Loucy (cell line): ENCODE measurements at regions not wholly inside any gene's neighbourhood (a gene's known extent, or its start where the extent isn't known, plus 50 kb on each side); places are given as distances from the start of the nearest gene placed in this dataset.

Experiments used
- H2AFZ ChIP-seq: fragments of 200-600 bp; sonication (generic); 2 replicates; pipeline ENCODE4 v1.6.0; 2016; ENCODE audit warnings: antibody characterized with exemption, mild to moderate bottlenecking, low read length, moderate library complexity
- H3F3A ChIP-seq: fragments of 200-600 bp; 2 replicates; pipeline ENCODE4 v1.6.0; 2016; ENCODE audit warnings: antibody characterized with exemption, low read depth, mild to moderate bottlenecking
- H3K27me3 ChIP-seq: fragments of 200-600 bp; sonication (generic); 2 replicates; pipeline ENCODE4 v1.6.1; 2014; ENCODE audit warnings: low read length, mild to moderate bottlenecking; ENCODE audit not compliant: insufficient read depth, poor library complexity, severe bottlenecking
- H3K36me3 ChIP-seq: fragments of 200-600 bp; sonication (generic); 2 replicates; pipeline ENCODE4 v1.6.1; 2016; ENCODE audit warnings: low read length; ENCODE audit not compliant: insufficient read depth
- H3K4me1 ChIP-seq: fragments of 200-600 bp; sonication (generic); 2 replicates; pipeline ENCODE4 v1.5.1; 2014; ENCODE audit warnings: low read length, mild to moderate bottlenecking; ENCODE audit not compliant: insufficient read depth, poor library complexity, severe bottlenecking
- H3K4me2 ChIP-seq: fragments of 200-600 bp; sonication (generic); 2 replicates; pipeline ENCODE4 v1.6.0; 2014; ENCODE audit warnings: antibody characterized with exemption, low read length, low read depth, mild to moderate bottlenecking; ENCODE audit not compliant: poor library complexity, severe bottlenecking
- H3K4me3 ChIP-seq: fragments of 200-600 bp; sonication (generic); 2 replicates; pipeline ENCODE4 v1.5.1; 2014; ENCODE audit warnings: low read length, mild to moderate bottlenecking, mixed read lengths; ENCODE audit not compliant: poor library complexity, severe bottlenecking
- H3K79me2 ChIP-seq: fragments of 200-600 bp; sonication (generic); 2 replicates; pipeline ENCODE4 v1.6.1; 2014; ENCODE audit warnings: low read length; ENCODE audit not compliant: insufficient read depth
- H3K9ac ChIP-seq: fragments of 200-600 bp; sonication (generic); 2 replicates; pipeline ENCODE4 v1.6.0; 2014; ENCODE audit warnings: mild to moderate bottlenecking, low read depth, low read length, moderate library complexity; ENCODE audit not compliant: poor library complexity, severe bottlenecking
- H3K9me2 ChIP-seq: fragments of 200-600 bp; sonication (generic); replicated peaks from 2 replicates; pipeline ENCODE4 v1.6.1; 2016; ENCODE audit warnings: low read depth, low read length, mixed read lengths
- H3K9me3 ChIP-seq: fragments of 200-600 bp; sonication (generic); 2 replicates; pipeline ENCODE4 v1.6.1; 2014; ENCODE audit warnings: mild to moderate bottlenecking, antibody characterized with exemption, low read length, low read depth; ENCODE audit not compliant: insufficient read depth
- H4K20me1 ChIP-seq: fragments of 200-600 bp; sonication (generic); 2 replicates; pipeline ENCODE4 v1.6.0; 2014; ENCODE audit warnings: antibody characterized with exemption, low read length, mild to moderate bottlenecking; ENCODE audit not compliant: insufficient read depth, poor library complexity, severe bottlenecking
- EZH2phosphoT487 ChIP-seq: fragments of 200-600 bp; IDR thresholded peaks from 2 replicates; pipeline ENCODE4 v1.6.1; 2018; ENCODE audit warnings: antibody characterized with exemption, mild to moderate bottlenecking, moderate library complexity, borderline replicate concordance
- TF ChIP-seq, protein P1 (sequence below): fragments of 200-600 bp; sonication (generic); conservative IDR thresholded peaks from 2 replicates; pipeline ENCODE4 v1.5.1; 2014; ENCODE audit warnings: mild to moderate bottlenecking, antibody characterized with exemption, low read length

DNA sequence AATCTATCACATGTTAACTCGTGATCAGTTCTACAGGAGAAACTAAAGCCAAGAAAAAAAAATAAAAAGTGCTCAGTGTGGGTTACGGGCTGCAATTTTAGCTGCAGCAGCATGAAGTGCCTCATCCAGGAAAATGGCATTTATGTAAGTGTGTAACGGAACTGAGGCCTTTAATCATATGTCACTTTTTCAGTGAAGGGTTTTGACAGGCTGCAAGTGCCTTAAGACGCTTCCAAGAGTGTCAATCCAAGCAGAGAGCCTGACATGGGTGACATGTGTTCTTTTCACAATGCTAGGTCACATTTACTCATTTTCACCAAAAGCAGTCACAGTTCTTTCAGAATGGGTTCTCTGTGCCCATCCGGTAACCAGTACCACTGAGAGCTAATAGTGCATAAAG is 604.6 kb downstream of the RAB28 start:
- Histone ChIP-seq H3K4me3 (no peak overlapping the region), H3K9me2 (no peaks in the 10 kb centered on the region), H3K9ac (no peak overlapping the region), H2AFZ (no peak overlapping the region), H3K4me1 (no peaks in the 10 kb centered on the region), H3K9me3 (no peaks in the 10 kb centered on the region), H3K4me2 (no peak overlapping the region), H3K36me3 (no peaks in the 10 kb centered on the region), H3F3A (no peaks in the 10 kb centered on the region), H3K79me2 (no peaks in the 10 kb centered on the region), H3K27me3 (no peaks in the 10 kb centered on the region), H4K20me1 (no peaks in the 10 kb centered on the region)
- TF ChIP-seq, protein P1, sequence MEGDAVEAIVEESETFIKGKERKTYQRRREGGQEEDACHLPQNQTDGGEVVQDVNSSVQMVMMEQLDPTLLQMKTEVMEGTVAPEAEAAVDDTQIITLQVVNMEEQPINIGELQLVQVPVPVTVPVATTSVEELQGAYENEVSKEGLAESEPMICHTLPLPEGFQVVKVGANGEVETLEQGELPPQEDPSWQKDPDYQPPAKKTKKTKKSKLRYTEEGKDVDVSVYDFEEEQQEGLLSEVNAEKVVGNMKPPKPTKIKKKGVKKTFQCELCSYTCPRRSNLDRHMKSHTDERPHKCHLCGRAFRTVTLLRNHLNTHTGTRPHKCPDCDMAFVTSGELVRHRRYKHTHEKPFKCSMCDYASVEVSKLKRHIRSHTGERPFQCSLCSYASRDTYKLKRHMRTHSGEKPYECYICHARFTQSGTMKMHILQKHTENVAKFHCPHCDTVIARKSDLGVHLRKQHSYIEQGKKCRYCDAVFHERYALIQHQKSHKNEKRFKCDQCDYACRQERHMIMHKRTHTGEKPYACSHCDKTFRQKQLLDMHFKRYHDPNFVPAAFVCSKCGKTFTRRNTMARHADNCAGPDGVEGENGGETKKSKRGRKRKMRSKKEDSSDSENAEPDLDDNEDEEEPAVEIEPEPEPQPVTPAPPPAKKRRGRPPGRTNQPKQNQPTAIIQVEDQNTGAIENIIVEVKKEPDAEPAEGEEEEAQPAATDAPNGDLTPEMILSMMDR = no peak
- TF ChIP-seq EZH2phosphoT487 = no peak

DNA sequence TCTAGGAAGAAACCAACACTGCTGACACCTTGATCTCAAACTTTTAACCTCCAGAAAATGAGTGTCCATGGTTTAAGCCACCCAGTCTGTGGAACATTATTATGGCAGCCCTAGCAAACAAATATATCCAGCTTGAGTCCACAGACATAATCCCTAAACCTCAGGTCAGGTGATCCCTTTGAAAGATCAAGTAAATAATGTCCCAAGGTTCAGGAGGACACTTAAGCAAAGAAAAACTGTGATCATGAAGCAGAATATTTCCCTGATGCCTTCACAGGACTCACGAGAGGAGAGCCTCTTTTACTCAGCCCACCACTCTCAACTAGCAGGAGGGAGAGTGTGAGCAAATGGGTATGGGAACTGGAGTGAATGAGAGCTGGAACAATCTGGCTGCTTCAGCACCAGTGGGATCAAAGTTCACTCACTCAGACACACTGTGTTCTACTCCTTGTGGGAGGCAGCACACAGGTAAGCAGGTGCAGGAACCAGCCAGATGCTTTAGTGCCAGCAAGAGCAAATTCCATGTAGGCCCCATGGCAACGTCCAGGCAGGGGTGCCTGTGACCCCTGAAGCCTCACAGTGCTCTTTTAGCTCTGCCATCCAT is 608.4 kb downstream of the RAB28 start:
- Histone ChIP-seq H2AFZ (no peak overlapping the region), H3K9me3 (no peaks in the 10 kb centered on the region), H3K36me3 (no peaks in the 10 kb centered on the region), H3F3A (no peaks in the 10 kb centered on the region), H4K20me1 (no peaks in the 10 kb centered on the region), H3K9me2 (no peaks in the 10 kb centered on the region), H3K27me3 (no peaks in the 10 kb centered on the region), H3K79me2 (no peaks in the 10 kb centered on the region), H3K4me2 (no peak overlapping the region), H3K9ac (no peak overlapping the region), H3K4me3 (no peak overlapping the region), H3K4me1 (no peaks in the 10 kb centered on the region)
- no peak for TF ChIP-seq EZH2phosphoT487
- TF ChIP-seq, protein P1 = no peak

DNA sequence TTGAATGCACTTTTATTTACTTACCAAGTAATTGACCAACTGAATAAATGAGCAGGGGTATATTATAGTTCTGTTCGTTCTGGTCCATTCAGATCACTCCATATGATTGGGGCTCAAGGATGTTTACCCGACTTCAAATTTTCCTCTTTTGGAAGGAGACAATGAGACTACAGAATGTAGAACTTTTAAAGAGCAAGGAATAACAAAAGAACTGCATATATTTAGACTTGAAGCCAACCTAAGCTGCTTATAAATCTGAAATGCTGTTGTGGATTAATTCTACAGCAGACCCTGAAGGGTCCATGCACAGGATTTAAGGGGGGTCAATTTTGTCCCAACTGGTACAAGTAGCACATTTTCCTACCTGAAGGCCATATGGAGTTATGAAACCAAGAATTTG is 610.8 kb downstream of the RAB28 start:
- no peak overlapping the region for H3K9ac ChIP-seq

More for the DNA sequence above, 610.8 kb downstream of the RAB28 start:
- Histone ChIP-seq H3K27me3 (no peaks in the 10 kb centered on the region), H2AFZ (no peak overlapping the region), H3K9me2 (no peaks in the 10 kb centered on the region), H3K4me3 (no peak overlapping the region), H4K20me1 (no peaks in the 10 kb centered on the region), H3K9me3 (no peaks in the 10 kb centered on the region), H3F3A (no peaks in the 10 kb centered on the region), H3K36me3 (no peaks in the 10 kb centered on the region), H3K79me2 (no peaks in the 10 kb centered on the region), H3K4me2 (no peak overlapping the region), H3K4me1 (no peaks in the 10 kb centered on the region)
- TF ChIP-seq, protein P1 = no peak
- no peak for TF ChIP-seq EZH2phosphoT487
